ENCODE measurements at regions not wholly inside any gene's neighbourhood (a gene's known extent, or its start where the extent isn't known, plus 50 kb on each side); places are given as distances from the start of the nearest gene placed in this dataset.
A peak's percentile ranks its signal among the peaks of the same experiment; 100 is the strongest.
"Not testable (repeated sequence)": the region's sequence is repeated elsewhere in the genome, so short reads cannot be mapped to it uniquely, and the experiment has no call there.

GRCh38 chr1:55904541-55904940 is 674.8 kb downstream of the PLPP3 start:
- DNase-seq, result no peak

GRCh38 chr1:55898181-55898580 is 681.2 kb downstream of the PLPP3 start:
- peak; percentile 39 for DNase-seq

- no peak for DNase-seq
These were observed 681.0 kb upstream of the USP24 start for GRCh38 chr1:55896210-55896609.

GRCh38 chr1:55894521-55894920 is 679.4 kb upstream of the USP24 start:
- peak; percentile 54 for DNase-seq

GRCh38 chr1:55893155-55893554 is 678.0 kb upstream of the USP24 start:
- DNase-seq, result peak; percentile 40

- DNase-seq, result no peak
These were observed 673.6 kb upstream of the USP24 start for GRCh38 chr1:55888685-55889317.

- DNase-seq, result no peak
These were observed 671.9 kb upstream of the USP24 start for GRCh38 chr1:55886856-55887712.

GRCh38 chr1:55885619-55886018 is 670.5 kb upstream of the USP24 start:
- DNase-seq, result no peak

- DNase-seq, result no peak
These were observed 667.8 kb upstream of the USP24 start for GRCh38 chr1:55882931-55883330.

GRCh38 chr1:55879346-55879745 is 664.2 kb upstream of the USP24 start:
- no peak for DNase-seq

GRCh38 chr1:55877437-55878232 is 662.5 kb upstream of the USP24 start:
- no peak for DNase-seq

GRCh38 chr1:55876276-55877060 is 661.3 kb upstream of the USP24 start:
- DNase-seq, result no peak

- DNase-seq, result peak; percentile 67
These were observed 654.9 kb upstream of the USP24 start for GRCh38 chr1:55870106-55870505.

GRCh38 chr1:55869065-55869464 is 653.9 kb upstream of the USP24 start:
- DNase-seq, result peak; percentile 76

GRCh38 chr1:55868026-55868425 is 652.9 kb upstream of the USP24 start:
- DNase-seq, result peak; percentile 35

- DNase-seq, result no peak
These were observed 652.2 kb upstream of the USP24 start for GRCh38 chr1:55867304-55867843.

- not testable (repeated sequence) for DNase-seq
These were observed 650.6 kb upstream of the USP24 start for GRCh38 chr1:55865778-55866177.

GRCh38 chr1:55864251-55864650 is 649.1 kb upstream of the USP24 start:
- no peak for DNase-seq

- DNase-seq, result no peak
These were observed 646.6 kb upstream of the USP24 start for GRCh38 chr1:55861676-55862340.

GRCh38 chr1:55860798-55861519 is 645.8 kb upstream of the USP24 start:
- DNase-seq, result peak; percentile 22

GRCh38 chr1:55860326-55860725 is 645.2 kb upstream of the USP24 start:
- DNase-seq, result no peak

Measured in fibroblast of skin of scalp (primary cell).